K562 (cell line): ENCODE measurements at regions not wholly inside any gene's neighbourhood (a gene's known extent, or its start where the extent isn't known, plus 50 kb on each side); places are given as distances from the start of the nearest gene placed in this dataset.

Source experiments
- ATAC-seq: fragments of 200-7000 bp; cut with Tn5 transposase; 3 replicates; pipeline ENCODE4 v1.9.1; 2020; ENCODE audit warnings: moderate library complexity
- BruUV-seq: library from RNA; stranded (reverse); fragments of 400-500 nt; replicated peaks from 2 replicates; lab custom pipeline; 2021; lab: Mats Ljungman, UMichigan
- CTCF ChIA-PET: fragments of 300-600 bp; formaldehyde crosslinking; extraction: SDS; loops from one replicate; lab custom pipeline; 2021; ENCODE audit warnings: low intra/inter-chr PET ratio; lab: Yijun Ruan, JAX
- POLR2A ChIA-PET: fragments of 300-600, 350-650 bp; sonication (Branson Sonifier 250); formaldehyde crosslinking; extraction: SDS; loops from one replicate; lab custom pipeline; 2021; ENCODE audit warnings: antibody characterized with exemption, inconsistent platforms; lab: Yijun Ruan, JAX
- DNase-seq, 4 experiments: peaks; one replicate each; pipeline versions ENCODE4 v3.0.0 to v3.0.0-alpha.2; 2011 to 2018; ENCODE audit warnings: low spot score in 3 of 4, mixed read lengths in 3 of 4; ENCODE audit errors: extremely low read depth in 1 of 4
- FAIRE-seq: peaks from 2 replicates; lab custom pipeline; 2011; peaks lifted over from hg19 to GRCh38; lab: Jason Lieb, UNC
- H2AFZ ChIP-seq: 2 replicates; pipeline ENCODE4 v1.6.0; 2011; ENCODE audit warnings: low read depth, low read length, control low read depth, inconsistent platforms
- H3K27ac ChIP-seq: fragments of 200-600 bp; 3 replicates; pipeline ENCODE4 v1.8.0; 2011; ENCODE audit warnings: low read depth, mild to moderate bottlenecking, control low read depth, inconsistent platforms, low read length, moderate library complexity, mixed read lengths; ENCODE audit errors: extremely low read depth
- H3K27me3 ChIP-seq, 2 experiments: fragments of 300-600 bp in 1 of 2; 2 replicates in 1 of 2; 3 replicates in 1 of 2; pipeline versions ENCODE4 v1.6.0 to v1.8.0; 2011; ENCODE audit warnings: inconsistent platforms in 2 of 2, low read length in 2 of 2, mild to moderate bottlenecking in 1 of 2, mixed read lengths in 1 of 2, moderate library complexity in 1 of 2; ENCODE audit not compliant: control insufficient read depth in 2 of 2, insufficient read depth in 2 of 2
- H3K36me3 ChIP-seq: fragments of 300-600 bp; 3 replicates; pipeline ENCODE4 v1.8.0; 2011; ENCODE audit warnings: mild to moderate bottlenecking, low read length, inconsistent platforms; ENCODE audit not compliant: control insufficient read depth, insufficient read depth
- H3K4me1 ChIP-seq, 2 experiments: fragments of 200-600 bp in 1 of 2; replicated peaks in 1 of 2; 2 replicates in 1 of 2; 3 replicates in 1 of 2; pipeline versions ENCODE4 v1.5.1 to v1.8.0; 2011; ENCODE audit warnings: inconsistent platforms in 2 of 2, low read length in 2 of 2, mild to moderate bottlenecking in 1 of 2, mixed read lengths in 1 of 2, moderate library complexity in 1 of 2; ENCODE audit not compliant: control insufficient read depth in 2 of 2, insufficient read depth in 2 of 2
- H3K4me2 ChIP-seq: 2 replicates; pipeline ENCODE4 v1.6.1; 2011; ENCODE audit warnings: low read length, control low read depth, inconsistent platforms, mixed read lengths; ENCODE audit not compliant: insufficient read depth
- H3K4me3 ChIP-seq: fragments of 200-600 bp; sonication (generic), shearing (Covaris generic); 2 replicates; pipeline ENCODE4 v1.5.1; 2016; ENCODE audit warnings: control low read depth, inconsistent platforms
- H3K79me2 ChIP-seq: fragments of 200-600 bp; 3 replicates; pipeline ENCODE4 v1.8.0; 2011; ENCODE audit warnings: low read length, inconsistent platforms; ENCODE audit not compliant: control insufficient read depth, insufficient read depth
- H3K9ac ChIP-seq, 2 experiments: 2 replicates each; pipeline versions ENCODE4 v1.6.0 to v1.6.1; 2011; ENCODE audit warnings: low read depth in 2 of 2, low read length in 2 of 2, control low read depth in 1 of 2, inconsistent platforms in 1 of 2, mild to moderate bottlenecking in 1 of 2, mixed read lengths in 1 of 2; ENCODE audit not compliant: insufficient read depth in 1 of 2
- H3K9me1 ChIP-seq: one replicate; pipeline ENCODE4 v1.6.0; 2011; ENCODE audit warnings: inconsistent platforms, mild to moderate bottlenecking, low read length, moderate library complexity; ENCODE audit not compliant: control insufficient read depth, insufficient read depth
- H3K9me3 ChIP-seq: replicated peaks from 2 replicates; pipeline ENCODE4 v1.5.1; 2011; ENCODE audit warnings: low read depth, low read length, inconsistent platforms; ENCODE audit not compliant: control insufficient read depth, insufficient read depth
- H4K20me1 ChIP-seq: replicated peaks from 2 replicates; pipeline ENCODE4 v1.6.1; 2011; ENCODE audit warnings: low read length, inconsistent platforms, mixed read lengths; ENCODE audit not compliant: control insufficient read depth, insufficient read depth
- CHD7 ChIP-seq: fragments of 200-600 bp; sonication (generic); IDR thresholded peaks from one replicate; pipeline ENCODE4 v1.6.1; 2012; ENCODE audit warnings: mild to moderate bottlenecking, low read depth, low read length, inconsistent platforms
- CTBP1 ChIP-seq: fragments of 450-650 bp; IDR thresholded peaks from 2 replicates; pipeline ENCODE4 v1.6.1; 2016; ENCODE audit warnings: borderline replicate concordance
- ETV1 ChIP-seq: fragments of 450-650 bp; conservative IDR thresholded peaks from 2 replicates; pipeline ENCODE4 v1.6.1; 2016; ENCODE audit warnings: missing genetic modification characterization, control low read depth, low read depth, missing compliant biosample characterization
- FOXA1 ChIP-seq: fragments of 450-650 bp; IDR thresholded peaks from 2 replicates; pipeline ENCODE4 v1.6.1; 2016; ENCODE audit warnings: mild to moderate bottlenecking, borderline replicate concordance
- FOXK2 ChIP-seq, 2 experiments: fragments of 450-650 bp; IDR thresholded peaks in 1 of 2; conservative IDR thresholded peaks in 1 of 2; 2 replicates each; pipeline ENCODE4 v1.6.1; 2016; ENCODE audit warnings: low read depth in 2 of 2, mild to moderate bottlenecking in 1 of 2
- GATAD2B ChIP-seq: fragments of 450-650 bp; IDR thresholded peaks from 2 replicates; pipeline ENCODE4 v1.6.1; 2017; ENCODE audit warnings: mild to moderate bottlenecking, borderline replicate concordance
- HOMEZ ChIP-seq: fragments of 250-450 bp; sonication (Bioruptor Pico); IDR thresholded peaks from 2 replicates; pipeline ENCODE4 v1.4.0; 2020; ENCODE audit warnings: mild to moderate bottlenecking, moderate library complexity
- HSF4 ChIP-seq: fragments of 250-450 bp; sonication (Bioruptor Pico); IDR thresholded peaks from 2 replicates; pipeline ENCODE4 v2.1.2; 2022; ENCODE audit warnings: mild to moderate bottlenecking, moderate library complexity, borderline replicate concordance
- POLR2A ChIP-seq: fragments of 450-650 bp; conservative IDR thresholded peaks from 2 replicates; pipeline ENCODE4 v1.6.1; 2016
- PPARD ChIP-seq: fragments of 250-450 bp; sonication (Bioruptor Pico); IDR thresholded peaks from 2 replicates; pipeline ENCODE4 v1.8.0; 2022; ENCODE audit warnings: inconsistent platforms, mild to moderate bottlenecking, moderate library complexity
- PTRF ChIP-seq: fragments of 450-650 bp; IDR thresholded peaks from 2 replicates; pipeline ENCODE4 v1.6.1; 2016; ENCODE audit warnings: mild to moderate bottlenecking, missing genetic modification characterization, missing compliant biosample characterization
- XRCC4 ChIP-seq: IDR thresholded peaks from one replicate; pipeline ENCODE4 v1.6.1; 2011; ENCODE audit not compliant: insufficient read depth, insufficient read length; ENCODE audit errors: extremely low read depth
- WGBS: fragments of 100-300 bp; shearing (Covaris generic); methylation state at CpG from one replicate; pipeline ENCODE4 v1.1.6; 2016; ENCODE audit warnings: low coverage, mixed read lengths; ENCODE audit not compliant: insufficient coverage; ENCODE audit errors: missing lambda C conversion rate; 5-methylcytosine and 5-hydroxymethylcytosine counted together
- in situ Hi-C: fragments of 300-500 bp; cut with MboI; formaldehyde crosslinking; loops from 4 replicates; pipeline ENCODE4 v1.15.0; 2018; ENCODE audit warnings: inconsistent platforms, mixed read lengths
- intact Hi-C: fragments of 100-400 bp; cut with micrococcal nuclease; formaldehyde crosslinking; loops from 2 replicates; pipeline ENCODE4 v1.14.2; 2022

- H3K79me2 ChIP-seq = no peaks in the 10 kb centered on the region
- H3K27ac ChIP-seq = no peak overlapping the region
- H3K36me3 ChIP-seq = no peaks in the 10 kb centered on the region
- H3K4me3 ChIP-seq = no peak overlapping the region
- peaks cover 0 to 19% of the 10 kb centered on the region in 2 experiments; a peak in 3 of 5 replicates for H3K27me3 ChIP-seq
- intact Hi-C loops = no loop called here
- ATAC-seq = no peak
- no peak overlapping the region for H3K4me2 ChIP-seq
- H4K20me1 ChIP-seq = no peaks in the 10 kb centered on the region
- in situ Hi-C loops = no loop called here
- H3K9me3 ChIP-seq = no peaks in the 10 kb centered on the region
- CTCF ChIA-PET = no interaction called here
- FAIRE-seq = no peak
- POLR2A ChIA-PET = no interaction called here
- H3K9me1 ChIP-seq = peaks cover 4% of the 10 kb centered on the region
- BruUV-seq = no TSS peak
- H3K9ac ChIP-seq = no peak overlapping the region
- 0% methylated on average over 1 of the region's 1 CpG for WGBS
- DNase-seq = no peak
- no peak overlapping the region for H2AFZ ChIP-seq
- no peaks in the 10 kb centered on the region for H3K4me1 ChIP-seq
- no peak for TF ChIP-seq PPARD (CRISPR knock-in tag)
- TF ChIP-seq XRCC4 = no peak
- TF ChIP-seq HOMEZ (CRISPR knock-in tag) = no peak
- TF ChIP-seq PTRF (tag) = no peak
- TF ChIP-seq FOXK2 (conservative IDR thresholded peaks at IDR 0.05 in 1 of 2, IDR thresholded peaks at IDR 0.05 in 1 of 2; ENCODE audit: low read depth in 2 of 2) = no peak
- TF ChIP-seq CHD7 = no peak
- TF ChIP-seq FOXA1 = no peak
- no peak for TF ChIP-seq CTBP1
- TF ChIP-seq GATAD2B = no peak
- no peak for TF ChIP-seq POLR2A
- no peak for TF ChIP-seq ETV1 (tag)
- no peak for TF ChIP-seq HSF4
Measured at GRCh38 chr12:94766397-94766796, 116.0 kb upstream of the TMCC3 start.
